Transverse colon (tissue), 4 donors: ENCODE measurements at regions not wholly inside any gene's neighbourhood (a gene's known extent, or its start where the extent isn't known, plus 50 kb on each side); places are given as distances from the start of the nearest gene placed in this dataset.

Experiments
- EP300 ChIP-seq: sonication (generic); formaldehyde crosslinking; IDR thresholded peaks from one replicate; pipeline ENCODE4 v1.6.1; 2017; ENCODE audit warnings: antibody characterized with exemption, low read depth
- POLR2A ChIP-seq: fragments of 450-650 bp; IDR thresholded peaks from one replicate; pipeline ENCODE4 v1.6.1; 2016; ENCODE audit warnings: antibody characterized with exemption, mild to moderate bottlenecking, moderate library complexity
- POLR2AphosphoS5 ChIP-seq, 3 donors: sonication (generic); formaldehyde crosslinking; IDR thresholded peaks; one replicate each; pipeline ENCODE4 v1.6.1; 2016; ENCODE audit warnings: antibody characterized with exemption in 3 of 3
- TF ChIP-seq, protein P1 (sequence below), 5 experiments: fragments of 200-600 bp in 3 of 5; fragments of 450-650 bp in 2 of 5; sonication (generic) in 3 of 5; IDR thresholded peaks; 1 replicate in 2 of 5; 2 replicates in 3 of 5; pipeline ENCODE4 v1.5.1; 2016 to 2017; ENCODE audit warnings: antibody characterized with exemption in 5 of 5, inconsistent platforms in 3 of 5, mild to moderate bottlenecking in 2 of 5, moderate library complexity in 1 of 5

DNA sequence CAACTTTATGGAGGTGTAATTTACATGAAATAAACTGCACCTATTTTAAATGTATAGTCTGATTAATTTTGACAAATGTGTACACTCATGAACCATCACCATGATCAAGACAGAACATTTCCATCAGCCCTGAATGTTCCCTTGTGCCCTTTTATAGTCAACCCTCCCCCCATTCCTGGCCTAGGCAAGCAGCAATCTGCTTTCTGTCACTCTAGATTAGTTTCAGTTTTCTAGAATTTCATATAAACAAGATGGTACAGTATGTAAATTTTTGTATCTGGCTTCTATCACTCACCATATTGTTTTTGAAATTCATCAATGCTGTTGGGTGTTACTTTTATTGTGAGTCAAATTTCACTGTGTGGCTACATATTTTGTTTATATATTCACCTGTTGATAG, 234.2 kb upstream of the RPS6KA3 start:
- TF ChIP-seq POLR2A = no peak
- TF ChIP-seq, protein P1, sequence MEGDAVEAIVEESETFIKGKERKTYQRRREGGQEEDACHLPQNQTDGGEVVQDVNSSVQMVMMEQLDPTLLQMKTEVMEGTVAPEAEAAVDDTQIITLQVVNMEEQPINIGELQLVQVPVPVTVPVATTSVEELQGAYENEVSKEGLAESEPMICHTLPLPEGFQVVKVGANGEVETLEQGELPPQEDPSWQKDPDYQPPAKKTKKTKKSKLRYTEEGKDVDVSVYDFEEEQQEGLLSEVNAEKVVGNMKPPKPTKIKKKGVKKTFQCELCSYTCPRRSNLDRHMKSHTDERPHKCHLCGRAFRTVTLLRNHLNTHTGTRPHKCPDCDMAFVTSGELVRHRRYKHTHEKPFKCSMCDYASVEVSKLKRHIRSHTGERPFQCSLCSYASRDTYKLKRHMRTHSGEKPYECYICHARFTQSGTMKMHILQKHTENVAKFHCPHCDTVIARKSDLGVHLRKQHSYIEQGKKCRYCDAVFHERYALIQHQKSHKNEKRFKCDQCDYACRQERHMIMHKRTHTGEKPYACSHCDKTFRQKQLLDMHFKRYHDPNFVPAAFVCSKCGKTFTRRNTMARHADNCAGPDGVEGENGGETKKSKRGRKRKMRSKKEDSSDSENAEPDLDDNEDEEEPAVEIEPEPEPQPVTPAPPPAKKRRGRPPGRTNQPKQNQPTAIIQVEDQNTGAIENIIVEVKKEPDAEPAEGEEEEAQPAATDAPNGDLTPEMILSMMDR (IDR thresholded peaks at IDR 0.05) = no peak
- peak in 1 of 3 donors; percentile 43 for TF ChIP-seq POLR2AphosphoS5 (IDR thresholded peaks at IDR 0.05)
- no peak for TF ChIP-seq EP300
